ENCODE measurements at regions not wholly inside any gene's neighbourhood (a gene's known extent, or its start where the extent isn't known, plus 50 kb on each side); places are given as distances from the start of the nearest gene placed in this dataset.
"Not testable (repeated sequence)": the region's sequence is repeated elsewhere in the genome, so short reads cannot be mapped to it uniquely, and the experiment has no call there.

DNA sequence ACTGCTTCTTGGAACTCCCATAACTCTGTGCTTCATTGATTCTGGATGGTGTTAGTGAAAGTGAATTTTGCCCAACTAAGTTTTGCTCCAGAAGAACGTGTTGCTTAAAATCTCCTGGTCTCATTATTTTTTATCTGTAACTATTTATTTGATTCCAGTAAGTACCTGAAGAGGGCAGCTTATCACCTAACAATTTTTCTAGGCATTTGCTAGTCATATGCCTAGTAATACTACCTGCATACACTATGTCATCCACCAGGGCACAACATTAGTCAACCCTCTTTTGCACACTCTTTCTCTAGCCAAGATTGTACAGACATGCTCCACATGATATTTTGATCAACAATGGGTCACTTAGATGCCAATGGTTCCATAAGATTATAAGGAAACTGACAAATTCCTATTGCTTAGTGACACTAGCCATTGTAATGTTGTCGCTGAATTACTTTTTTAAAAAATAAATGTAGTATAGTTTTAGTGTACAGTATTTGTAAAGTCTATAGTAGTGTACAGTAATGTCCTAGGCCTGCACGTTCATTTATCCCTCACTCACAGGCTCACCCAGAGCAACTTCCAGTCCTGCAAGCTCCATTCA, 499.9 kb upstream of the AADAT start:
- no peak for DNase-seq (ENCODE audit: low read depth)

- DNase-seq (ENCODE audit: low read depth): no peak
Measured at GRCh38 chr4:170581969-170582368, 492.2 kb upstream of the AADAT start.

GRCh38 chr4:170581322-170581721, 491.6 kb upstream of the AADAT start:
- no peak for DNase-seq (ENCODE audit: low read depth)

DNA sequence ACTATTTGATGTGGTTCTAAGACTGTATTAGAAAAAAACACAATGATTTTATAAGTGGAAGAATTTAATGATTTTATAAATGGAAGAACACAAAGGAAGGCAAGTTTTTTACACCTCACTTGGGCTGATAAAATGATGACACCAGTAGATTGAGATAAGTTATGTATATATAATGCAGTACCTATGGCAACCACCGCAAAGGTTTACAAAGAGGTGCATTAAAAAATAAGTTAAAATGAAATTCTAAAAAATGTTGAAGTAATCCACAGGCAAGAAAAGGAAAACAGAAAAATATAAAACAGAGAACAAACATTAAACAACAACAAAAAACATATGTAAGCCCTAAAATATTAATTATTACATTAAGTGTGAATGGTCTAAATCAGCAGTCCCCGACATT, 490.9 kb upstream of the AADAT start:
- no peak for DNase-seq (ENCODE audit: low read depth)

GRCh38 chr4:170538821-170539473, 449.2 kb upstream of the AADAT start:
- no peak for DNase-seq (ENCODE audit: low read depth)

DNA sequence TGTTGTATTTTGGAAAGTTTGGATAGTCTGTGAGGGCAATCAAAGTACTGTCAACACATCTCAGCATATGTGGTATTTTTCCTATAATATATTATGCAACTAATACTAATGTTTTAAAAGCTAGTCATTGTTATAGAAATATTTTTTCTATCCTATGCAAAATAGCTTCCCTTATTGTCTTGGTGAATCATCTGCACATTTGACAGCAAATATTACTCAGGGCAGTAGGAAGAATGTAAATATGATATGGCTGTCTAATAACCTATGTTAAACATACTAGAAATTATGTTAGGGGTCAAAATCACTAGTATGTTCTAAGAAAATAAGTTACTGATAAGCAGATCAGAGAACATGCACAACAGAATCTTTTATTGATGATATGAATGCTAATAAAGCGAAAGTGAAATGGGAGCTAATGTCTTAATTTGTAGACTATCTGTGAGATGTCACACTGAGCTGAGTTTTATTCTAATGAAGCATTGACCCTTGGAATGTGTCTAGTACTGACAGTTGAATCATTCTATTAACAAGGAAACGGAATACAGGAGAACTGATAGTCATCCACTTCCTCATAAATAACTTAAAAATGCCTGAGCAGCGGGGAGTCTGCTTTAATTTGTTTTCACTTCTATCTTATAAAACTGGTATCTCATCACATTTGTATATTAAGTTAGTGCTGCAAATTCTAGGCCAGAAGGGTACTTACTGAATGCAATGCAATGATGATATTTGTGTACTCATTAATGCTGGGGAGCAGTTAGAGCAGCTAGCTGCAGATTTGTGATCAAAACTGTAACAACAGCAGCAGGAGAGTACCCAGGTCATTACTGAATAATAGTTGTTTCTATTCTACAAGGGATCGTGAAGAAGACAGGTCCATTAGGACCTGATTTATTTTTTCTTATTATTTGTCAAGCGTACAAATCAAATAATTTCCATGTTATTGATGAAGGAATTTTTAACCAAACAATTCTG, 440.3 kb upstream of the AADAT start:
- DNase-seq (ENCODE audit: low read depth): no peak

DNA sequence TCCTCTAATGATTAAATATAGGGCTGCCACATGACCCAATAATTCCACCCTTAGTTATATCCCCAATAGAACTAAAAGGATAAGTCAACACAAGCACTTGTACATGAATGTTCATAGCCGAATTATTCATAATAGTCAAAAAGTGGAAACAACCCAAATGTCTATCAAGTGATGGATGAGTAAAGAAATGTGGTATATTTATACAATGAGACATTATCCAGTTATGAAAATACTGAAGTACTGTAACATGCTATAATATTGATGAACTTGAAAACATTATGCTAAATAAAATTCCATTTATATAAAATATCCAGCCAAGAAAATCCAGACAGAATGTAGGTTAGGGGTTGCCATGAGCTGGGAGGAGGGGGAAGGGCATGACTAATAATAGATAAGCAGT, 436.7 kb upstream of the AADAT start:
- no peak for DNase-seq (ENCODE audit: low read depth)

GRCh38 chr4:170522427-170522970, 432.7 kb upstream of the AADAT start:
- DNase-seq (ENCODE audit: low read depth): no peak

GRCh38 chr4:170497689-170498088, 407.9 kb upstream of the AADAT start:
- DNase-seq (ENCODE audit: low read depth): no peak

- DNase-seq (ENCODE audit: low read depth): no peak
Measured at GRCh38 chr4:170497112-170497511, 407.4 kb upstream of the AADAT start.

- DNase-seq (ENCODE audit: low read depth): no peak
Measured at GRCh38 chr4:170491981-170492380, 402.2 kb upstream of the AADAT start.

DNA sequence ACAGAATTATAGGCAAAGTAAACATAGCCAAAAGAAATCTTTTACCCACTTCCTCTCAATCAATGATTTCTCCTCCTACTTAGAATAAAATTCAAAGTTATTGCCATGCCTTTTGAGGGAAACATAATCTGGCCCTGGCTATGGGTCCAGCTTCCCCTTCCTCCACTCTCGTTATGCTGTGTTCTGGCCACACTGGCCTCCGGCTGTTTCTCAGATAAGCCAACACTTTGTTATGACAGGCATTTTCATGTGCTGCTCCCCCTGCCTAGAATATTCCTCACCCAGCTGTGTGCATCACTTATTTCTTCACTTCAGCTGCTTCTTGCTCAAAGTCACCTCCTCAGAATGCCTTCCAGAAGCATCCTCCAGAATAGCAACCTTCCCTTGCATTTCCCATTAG, 386.6 kb upstream of the AADAT start:
- DNase-seq (ENCODE audit: low read depth): no peak

- DNase-seq (ENCODE audit: low read depth): no peak
Measured at GRCh38 chr4:170465429-170465828, 375.7 kb upstream of the AADAT start.

DNA sequence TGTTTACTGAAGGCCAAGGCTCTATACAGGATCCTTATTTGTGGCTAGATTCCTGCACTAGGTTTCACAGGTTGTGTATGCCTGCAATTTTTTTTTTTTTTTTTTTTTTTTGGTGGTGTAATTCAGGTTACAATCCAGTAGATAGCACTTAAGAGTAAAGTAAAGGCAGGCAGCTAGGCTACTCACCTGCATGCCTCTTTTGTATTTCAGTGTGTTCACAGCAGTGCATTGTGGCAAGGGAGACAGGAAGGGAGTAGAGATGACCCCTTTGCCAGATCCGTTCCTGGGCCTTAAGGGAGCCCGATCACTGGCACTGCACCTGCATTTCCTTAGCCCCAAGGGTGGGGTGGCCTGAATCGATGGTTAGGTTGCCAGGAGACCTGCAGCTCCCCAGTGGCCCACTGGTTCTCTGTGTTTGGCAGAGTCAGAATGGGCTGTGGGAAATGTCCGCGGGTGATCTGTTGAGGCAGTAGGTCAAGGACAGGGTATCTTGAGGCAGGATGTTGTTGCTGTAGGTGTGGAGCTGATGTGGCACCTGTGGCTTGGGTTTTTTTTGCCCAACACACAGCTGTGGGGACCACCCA, 374.9 kb upstream of the AADAT start:
- no peak for DNase-seq (ENCODE audit: low read depth)

DNA sequence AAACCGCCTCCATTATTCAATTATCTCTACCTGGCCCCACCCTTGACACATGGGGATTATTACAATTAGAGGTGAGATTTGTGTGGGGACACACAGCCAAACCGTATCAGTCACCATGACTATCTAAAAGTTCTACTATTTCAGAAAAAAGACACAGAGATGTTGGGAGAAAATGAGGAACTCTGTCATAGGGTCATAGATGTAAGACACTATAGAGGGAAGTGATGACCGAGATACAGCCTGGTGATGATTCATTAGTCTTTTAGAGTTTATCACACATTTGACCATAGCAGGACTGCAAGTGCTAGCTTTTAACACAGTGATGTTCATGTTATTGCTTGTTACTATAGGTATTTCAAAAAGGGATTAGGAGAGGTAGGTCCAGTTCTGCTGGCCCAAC, 357.0 kb upstream of the AADAT start:
- no peak for DNase-seq (ENCODE audit: low read depth)

GRCh38 chr4:170441146-170441545, 351.4 kb upstream of the AADAT start:
- DNase-seq (ENCODE audit: low read depth): not testable (repeated sequence)

DNA sequence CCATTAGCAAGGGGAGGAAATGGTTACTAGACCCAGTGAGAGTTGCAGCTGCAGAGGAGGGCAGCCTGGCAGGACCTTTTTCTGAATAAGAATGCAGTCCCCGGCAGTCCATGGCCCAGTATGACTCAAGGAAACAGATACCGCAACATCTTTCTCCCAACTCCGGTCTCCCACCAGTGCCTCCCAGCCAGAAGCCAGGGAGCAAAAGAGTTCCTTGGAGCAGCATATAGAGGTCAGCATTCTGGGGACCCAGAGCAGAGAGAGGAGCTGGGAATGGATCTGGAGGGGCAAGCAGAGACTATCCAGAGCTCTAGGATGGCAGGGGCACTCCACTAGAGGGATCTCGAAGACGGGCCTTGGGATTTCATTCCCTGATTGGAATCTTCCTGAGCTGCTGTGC, 339.2 kb upstream of the AADAT start:
- no peak for DNase-seq (ENCODE audit: low read depth)

DNA sequence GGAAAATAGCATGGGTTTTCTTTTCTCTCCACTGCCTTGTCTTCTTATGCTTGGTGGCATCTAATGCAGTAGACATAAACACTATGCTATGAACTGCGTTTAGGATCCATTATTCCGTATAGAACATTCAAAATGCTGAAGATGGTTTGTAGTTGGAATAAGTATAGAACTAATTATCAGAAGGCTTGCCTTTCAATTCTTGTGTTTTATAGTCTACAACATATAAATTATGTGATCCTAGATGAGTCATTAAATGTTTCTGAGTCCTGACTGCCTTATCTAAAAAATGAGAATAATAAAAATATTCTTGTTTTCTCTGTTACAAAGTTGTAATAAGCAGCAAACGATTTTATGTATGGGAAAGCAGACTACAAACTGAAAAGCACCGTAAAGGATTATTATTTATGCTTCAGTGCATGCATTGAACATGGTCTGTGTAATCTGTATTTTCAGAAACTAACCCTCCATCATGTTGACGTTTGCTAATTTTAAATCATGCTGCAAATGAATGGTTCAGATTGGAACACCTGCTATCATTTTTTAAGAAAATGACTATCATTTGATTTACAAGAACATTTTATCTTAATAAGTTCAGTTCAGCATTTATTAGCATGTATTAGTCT, 335.9 kb upstream of the AADAT start:
- DNase-seq (ENCODE audit: low read depth): no peak

- DNase-seq (ENCODE audit: low read depth): no peak
Measured at GRCh38 chr4:170425040-170425439, 335.3 kb upstream of the AADAT start.

DNA sequence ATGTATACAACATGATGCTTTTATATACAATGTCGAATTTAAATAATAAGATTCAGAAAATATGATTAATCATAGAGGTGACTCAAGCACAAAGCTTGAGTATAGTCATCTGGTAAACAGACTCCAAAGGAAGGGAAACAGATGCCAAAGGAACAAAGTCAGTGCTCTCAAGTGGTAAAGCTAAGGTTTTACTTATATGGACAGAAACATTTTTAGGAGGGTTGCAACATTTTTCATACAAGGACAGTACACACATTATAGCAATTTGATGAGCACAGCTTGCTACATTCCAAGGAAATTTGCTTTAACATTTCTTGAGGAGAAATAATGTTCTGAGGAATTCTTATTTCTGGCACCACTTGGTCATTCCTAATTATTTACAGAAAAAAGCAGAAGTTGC, 333.4 kb upstream of the AADAT start:
- no peak for DNase-seq (ENCODE audit: low read depth)

DNA sequence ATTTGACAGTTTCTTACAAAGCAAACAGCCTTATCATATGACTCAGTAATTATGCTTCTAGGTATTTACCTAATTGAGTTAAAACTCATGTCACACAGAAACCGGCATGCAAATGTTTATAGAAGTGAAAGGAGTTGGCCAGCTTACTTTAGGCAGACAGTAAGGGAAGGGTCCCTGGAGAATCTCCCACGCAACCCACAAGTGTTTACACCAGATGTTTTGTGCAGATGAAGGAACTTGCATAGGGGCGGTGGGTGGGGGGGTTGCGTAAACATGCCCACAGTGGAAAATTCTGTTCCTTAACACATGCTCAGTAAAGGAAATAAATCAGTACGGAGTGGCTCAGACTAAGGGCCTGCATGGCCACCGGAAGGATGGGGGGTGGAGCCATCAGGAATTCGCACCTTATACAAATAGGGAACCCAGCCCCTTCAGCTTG, 330.5 kb upstream of the AADAT start:
- DNase-seq (ENCODE audit: low read depth): no peak

DNA sequence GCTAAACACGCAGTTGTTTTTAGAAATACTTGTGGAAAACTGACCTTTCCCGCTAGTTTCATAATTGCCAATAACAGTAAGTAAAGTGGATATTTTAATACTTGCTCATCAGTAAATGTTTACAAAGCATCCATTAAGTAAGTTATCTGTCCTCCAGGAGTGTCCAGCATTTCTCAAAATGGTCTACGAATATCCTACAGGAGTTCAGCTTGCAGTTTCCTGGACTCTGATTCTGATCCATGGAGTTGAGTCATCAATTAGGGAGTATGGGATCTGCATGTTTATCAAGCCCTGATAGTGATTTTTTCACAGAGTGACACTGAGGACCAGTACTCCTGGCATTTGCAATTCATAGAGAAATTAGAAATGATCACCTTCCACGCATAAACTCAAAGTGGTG, 325.2 kb upstream of the AADAT start:
- DNase-seq (ENCODE audit: low read depth): no peak

All from activated T-cell treated with anti-CD3 and anti-CD28 coated beads for 48 hours (primary cell).